ENCODE measurements at regions not wholly inside any gene's neighbourhood (a gene's known extent, or its start where the extent isn't known, plus 50 kb on each side); places are given as distances from the start of the nearest gene placed in this dataset.

GRCh38 chr12:67425394-67425793 is 156.2 kb downstream of the CAND1 start:
- no peak for FAIRE-seq
- DNase-seq (ENCODE audit: low spot score in 2 of 2) = no peak

GRCh38 chr12:67426067-67426466 is 156.9 kb downstream of the CAND1 start:
- FAIRE-seq = no peak
- DNase-seq (ENCODE audit: low spot score in 2 of 2) = no peak

DNA sequence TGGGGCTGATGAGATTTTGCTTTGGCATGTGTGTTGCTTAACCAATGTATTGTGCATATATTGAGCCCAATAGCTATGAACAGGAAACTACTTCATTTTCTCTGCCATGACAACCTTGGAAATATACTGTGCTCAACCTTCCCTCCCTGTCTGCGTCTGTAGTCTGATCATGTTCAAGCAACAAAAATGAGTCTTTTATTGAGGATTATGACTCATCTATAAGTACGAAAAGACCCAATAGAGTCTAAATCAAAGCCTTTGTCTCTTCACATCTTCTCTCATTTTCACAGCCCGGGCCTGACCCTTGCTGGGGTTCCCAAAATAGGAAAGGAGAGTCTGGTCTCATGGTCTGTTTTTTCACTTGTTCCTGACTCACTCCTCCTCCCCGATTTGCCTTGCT is 158.2 kb downstream of the CAND1 start:
- DNase-seq (ENCODE audit: low spot score in 2 of 2) = no peak
- FAIRE-seq = no peak

DNA sequence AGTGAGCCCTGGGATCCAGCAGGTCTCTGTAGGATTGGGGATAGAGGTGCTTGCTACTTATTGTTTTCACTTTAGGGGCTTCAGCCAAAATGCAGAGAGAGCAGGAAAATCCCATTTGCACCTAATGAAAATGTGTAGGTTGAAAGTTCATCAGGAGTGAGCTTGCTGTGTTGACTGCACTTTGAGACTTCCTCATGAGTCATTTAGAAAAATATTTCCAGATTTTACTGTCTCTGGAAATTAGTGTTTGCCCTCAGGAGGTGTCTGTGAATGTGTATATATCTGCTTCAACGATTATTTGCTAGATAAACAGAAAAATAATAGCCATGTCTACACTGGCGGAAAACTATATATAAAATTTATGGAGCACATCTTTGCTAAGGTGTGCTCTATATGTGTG is 159.3 kb downstream of the CAND1 start:
- DNase-seq (ENCODE audit: low spot score in 2 of 2) (no peak), FAIRE-seq (no peak)

DNA sequence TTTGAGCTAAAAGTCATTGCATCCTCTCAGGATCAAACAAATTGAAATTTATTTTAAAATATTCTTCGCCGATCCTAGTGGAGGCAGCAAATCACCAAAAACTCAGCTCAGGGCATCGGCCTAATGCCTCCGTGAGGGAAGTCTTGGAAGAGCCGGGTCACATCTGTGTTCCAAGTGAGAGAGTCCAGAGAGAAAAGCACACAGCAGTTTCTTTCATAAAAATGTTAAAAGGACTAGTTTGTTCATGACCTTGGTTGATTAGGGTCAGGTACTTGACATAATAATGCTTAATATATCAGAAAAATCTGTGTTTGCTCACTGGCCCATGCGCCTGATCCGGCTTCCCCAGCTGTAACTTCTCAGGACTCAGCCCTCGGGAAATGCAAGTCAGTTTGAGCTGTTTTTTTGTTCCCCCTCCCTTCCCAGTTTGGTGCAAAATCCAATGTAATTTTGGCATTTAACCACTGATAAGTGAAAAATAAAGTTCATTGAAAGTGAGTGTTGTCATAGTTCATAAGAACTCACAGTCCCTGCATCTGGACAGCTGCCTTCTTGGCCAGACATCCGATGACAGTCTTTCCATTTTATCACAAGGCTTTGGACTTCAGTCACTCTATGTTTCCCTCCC is 161.7 kb downstream of the CAND1 start:
- peak in 1 of 2 donors; percentile 5 for DNase-seq (ENCODE audit: low spot score in 2 of 2)
- no peak for FAIRE-seq

DNA sequence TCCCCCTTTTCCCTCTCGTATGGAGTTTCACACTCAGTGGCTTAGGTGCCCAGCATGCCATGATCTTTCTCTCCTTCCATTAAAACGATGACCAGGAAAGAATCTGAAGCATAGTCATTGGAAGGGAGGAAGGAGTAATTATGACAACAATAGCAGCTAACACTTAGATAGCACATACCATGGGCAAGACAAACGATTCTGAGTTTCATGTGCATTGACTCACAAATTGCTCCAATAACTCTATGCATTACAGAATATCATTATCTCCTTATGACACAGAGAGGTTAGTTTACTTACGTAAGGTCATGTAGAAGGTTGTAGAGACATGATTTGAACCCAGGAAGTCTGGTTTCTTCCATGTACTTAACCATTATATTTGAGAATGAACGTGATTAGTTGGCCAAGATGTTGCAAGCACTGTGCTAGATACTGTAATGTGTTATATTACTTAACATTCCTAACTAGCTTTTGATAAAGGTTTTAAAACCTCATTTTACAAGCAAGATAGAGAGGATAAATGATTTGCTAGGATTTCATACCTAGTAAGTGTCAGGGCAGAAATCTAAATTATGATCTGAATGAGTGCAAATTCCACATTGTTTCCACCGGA is 162.4 kb downstream of the CAND1 start:
- DNase-seq (ENCODE audit: low spot score in 2 of 2) = no peak
- FAIRE-seq = no peak

DNA sequence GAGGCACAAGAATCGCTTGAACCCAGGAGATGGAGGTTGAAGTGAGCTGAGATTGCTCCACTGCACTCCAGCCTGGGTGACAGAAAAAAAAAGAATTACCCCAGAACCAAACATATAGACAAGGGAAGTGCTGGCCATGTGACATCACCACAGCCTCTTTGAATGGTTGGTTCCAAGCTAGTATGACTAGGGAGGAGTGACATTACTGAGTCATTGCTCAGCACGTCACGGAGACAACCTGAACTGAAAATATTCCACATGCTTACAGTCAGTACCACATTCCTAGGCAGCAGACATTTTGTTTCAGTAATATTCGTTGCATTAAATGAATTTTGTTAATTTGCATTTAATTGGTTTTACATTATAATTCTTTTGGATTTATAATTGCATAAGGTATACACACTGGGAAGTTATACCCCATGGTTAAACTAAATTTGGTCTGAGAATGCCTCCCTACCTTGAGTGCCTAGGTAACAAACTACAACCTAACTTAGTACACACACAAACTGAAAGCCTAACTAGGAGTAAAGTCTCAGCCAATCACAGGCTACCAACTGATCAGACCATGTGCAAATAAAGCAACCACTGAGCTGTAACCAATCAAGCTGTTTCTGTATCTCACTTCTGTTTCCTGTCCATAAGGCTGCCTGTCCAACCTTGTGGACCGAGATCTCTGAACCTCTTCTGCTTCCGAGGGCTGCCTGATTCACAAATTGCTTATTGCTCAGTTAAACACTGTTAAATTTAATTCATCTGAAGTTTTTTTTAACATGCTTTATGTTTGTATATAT is 164.4 kb downstream of the CAND1 start:
- no peak for DNase-seq (ENCODE audit: low spot score in 2 of 2)
- FAIRE-seq = no peak

DNA sequence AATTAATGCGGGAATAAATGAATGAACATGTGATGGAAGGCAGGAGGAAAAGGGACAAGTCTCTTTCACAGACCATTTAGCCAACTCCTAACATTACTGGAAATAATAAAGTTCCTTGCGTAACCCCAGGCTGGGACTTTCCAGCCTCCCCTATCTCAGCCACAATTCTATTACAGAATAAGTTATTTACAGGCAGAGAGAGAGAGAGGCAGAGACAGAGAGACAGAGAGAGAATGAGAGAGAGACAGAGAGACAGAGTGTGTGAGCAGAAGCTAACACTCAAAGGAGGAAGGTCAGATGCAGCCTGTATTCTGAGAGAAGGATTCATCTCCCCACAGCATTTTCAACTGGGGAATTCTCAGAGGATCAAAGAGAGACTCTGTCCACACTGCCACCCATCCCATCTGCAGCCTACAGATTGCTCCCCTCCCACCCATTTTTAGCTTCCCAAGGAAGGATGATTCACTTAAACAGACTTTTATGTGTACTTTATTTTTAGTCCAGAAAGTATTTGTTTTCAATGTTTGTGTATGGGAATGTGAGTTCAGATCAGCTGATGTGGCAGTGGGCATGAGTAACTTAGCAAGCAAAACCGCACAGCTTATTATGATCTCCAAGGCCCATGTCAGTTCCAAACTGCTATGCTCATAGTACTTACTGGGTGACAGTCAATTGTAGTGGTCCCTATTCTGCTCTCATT is 165.7 kb downstream of the CAND1 start:
- FAIRE-seq (no peak), DNase-seq (ENCODE audit: low spot score in 2 of 2) (peak in 1 of 2 donors; percentile 38)

- DNase-seq (ENCODE audit: low spot score in 2 of 2) (no peak), FAIRE-seq (no peak)
Measured at GRCh38 chr12:67436230-67436629, 167.1 kb downstream of the CAND1 start.

DNA sequence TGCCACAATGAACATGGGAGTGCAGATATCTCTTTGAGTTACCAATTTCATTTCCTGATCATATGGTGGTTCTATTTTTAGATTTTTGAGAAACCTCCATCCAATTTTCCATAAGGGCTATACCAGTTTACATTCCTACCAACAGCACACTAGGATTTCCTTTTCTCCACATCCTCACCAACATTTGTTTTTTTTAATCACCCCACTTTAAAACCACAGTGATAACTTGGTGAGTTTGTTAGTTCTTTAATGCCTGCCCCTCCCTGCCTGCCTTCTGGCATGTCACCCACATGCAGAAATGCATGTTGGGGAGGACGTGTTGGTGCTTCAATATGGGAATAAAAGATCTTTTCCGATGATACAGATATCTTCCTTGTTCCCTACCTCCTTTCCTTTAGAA is 167.9 kb downstream of the CAND1 start:
- no peak for DNase-seq (ENCODE audit: low spot score in 2 of 2)
- FAIRE-seq = no peak

- FAIRE-seq (no peak), DNase-seq (ENCODE audit: low spot score in 2 of 2) (no peak)
Measured at GRCh38 chr12:67439611-67440010, 170.5 kb downstream of the CAND1 start.

GRCh38 chr12:67441736-67442346 is 172.7 kb downstream of the CAND1 start:
- FAIRE-seq = no peak
- peak in 1 of 2 donors; percentile 52 for DNase-seq (ENCODE audit: low spot score in 2 of 2)

DNA sequence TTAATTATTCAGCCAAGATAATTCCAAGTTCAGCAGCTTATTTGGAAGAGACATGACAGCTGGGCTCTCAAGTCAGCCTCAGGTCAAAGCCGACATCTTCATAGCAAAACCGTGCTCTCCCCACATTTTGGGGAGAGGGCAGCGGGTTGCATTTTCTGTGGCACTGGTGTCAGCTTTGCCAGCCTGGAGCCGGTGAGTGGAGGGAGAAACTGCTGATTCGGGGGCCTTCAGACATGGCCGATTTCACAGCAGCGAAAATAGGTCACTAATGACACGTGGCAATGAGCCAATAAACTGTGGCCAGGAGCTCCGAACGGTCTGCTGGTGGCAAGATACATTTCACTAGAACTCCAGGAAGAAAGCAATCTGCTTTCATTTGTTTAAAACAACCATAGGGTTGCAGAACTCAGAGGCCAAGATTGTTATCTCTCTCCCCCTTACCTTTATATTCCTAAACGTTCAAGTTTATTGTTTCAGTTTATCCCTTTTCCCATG is 173.2 kb downstream of the CAND1 start:
- FAIRE-seq (no peak), DNase-seq (ENCODE audit: low spot score in 2 of 2) (no peak)

- no peak for DNase-seq (ENCODE audit: low spot score in 2 of 2)
- no peak for FAIRE-seq
Measured at GRCh38 chr12:67442896-67443295, 173.7 kb downstream of the CAND1 start.

DNA sequence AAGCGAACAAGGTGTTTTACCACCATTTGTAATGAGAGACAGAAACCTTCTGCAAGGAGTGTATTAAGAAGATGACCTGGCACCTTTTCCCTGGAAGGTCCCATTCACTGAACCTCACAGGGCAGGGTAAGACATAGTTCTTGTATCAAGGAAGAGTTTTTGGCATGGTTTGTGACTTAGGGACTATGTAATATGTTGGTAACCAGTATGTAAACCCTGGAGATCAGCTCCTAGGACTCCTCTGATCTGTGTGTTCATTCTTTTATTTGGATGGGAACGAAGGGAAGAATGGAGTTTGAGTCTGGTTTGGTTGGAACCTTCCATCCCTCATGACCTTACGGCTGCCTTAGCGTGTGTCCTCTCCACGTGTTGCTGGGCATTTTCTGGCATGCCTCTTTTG is 175.4 kb downstream of the CAND1 start:
- FAIRE-seq (no peak), DNase-seq (ENCODE audit: low spot score in 2 of 2) (no peak)

GRCh38 chr12:67446716-67447115 is 177.6 kb downstream of the CAND1 start:
- DNase-seq (ENCODE audit: low spot score in 2 of 2) = no peak
- no peak for FAIRE-seq

GRCh38 chr12:67447180-67447579 is 178.0 kb downstream of the CAND1 start:
- FAIRE-seq = no peak
- DNase-seq (ENCODE audit: low spot score in 2 of 2) = no peak

- no peak for FAIRE-seq
Measured at GRCh38 chr12:67449591-67450052, 180.5 kb downstream of the CAND1 start.

GRCh38 chr12:67450441-67450840 is 181.3 kb downstream of the CAND1 start:
- DNase-seq (ENCODE audit: low spot score in 2 of 2) = no peak
- no peak for FAIRE-seq

More at GRCh38 chr12:67449591-67450052, 180.5 kb downstream of the CAND1 start:
- no peak for DNase-seq (ENCODE audit: low spot score in 2 of 2)

GRCh38 chr12:67451206-67451605 is 182.0 kb downstream of the CAND1 start:
- FAIRE-seq = no peak

More at GRCh38 chr12:67451206-67451605, 182.0 kb downstream of the CAND1 start:
- DNase-seq (ENCODE audit: low spot score in 2 of 2) = no peak

Data from frontal cortex (tissue), 3 donors.